Naive thymus-derived CD4-positive, alpha-beta T cell (primary cell): ENCODE measurements at regions not wholly inside any gene's neighbourhood (a gene's known extent, or its start where the extent isn't known, plus 50 kb on each side); places are given as distances from the start of the nearest gene placed in this dataset.
A peak's percentile ranks its signal among the peaks of the same experiment; 100 is the strongest.
"Not testable (repeated sequence)": the region's sequence is repeated elsewhere in the genome, so short reads cannot be mapped to it uniquely, and the experiment has no call there.

ENCODE experiments used
- ATAC-seq: fragments of 150-1000 bp; cut with Tn5 transposase; 2 replicates; pipeline ENCODE4 v1.10.0; 2021; ENCODE audit warnings: mild to moderate bottlenecking, moderate library complexity
- CTCF ChIA-PET: fragments of 350-600 bp; sonication (Branson Sonifier 250); formaldehyde crosslinking; loops from one replicate; lab custom pipeline; 2021; ENCODE audit warnings: antibody characterized with exemption; lab: Charles Lee
- POLR2A ChIA-PET: fragments of 350-600 bp; sonication (Branson Sonifier 250); formaldehyde crosslinking; loops from one replicate; lab custom pipeline; 2021; ENCODE audit warnings: antibody characterized with exemption, inconsistent platforms; lab: Charles Lee
- DNase-seq, 9 donors: peaks; one replicate each; pipeline versions ENCODE4 v3.0.0 to v3.0.0-alpha.2; 2020 to 2022; ENCODE audit warnings: mixed read lengths in 1 of 9
- H3K27ac ChIP-seq: one replicate; pipeline ENCODE4 v1.7.0; 2013; ENCODE audit warnings: mild to moderate bottlenecking, low read depth, low read length, moderate library complexity
- H3K27me3 ChIP-seq, 2 donors: one replicate each; pipeline ENCODE4 v1.7.0; 2013; ENCODE audit warnings: low read length in 2 of 2, mild to moderate bottlenecking in 2 of 2, moderate library complexity in 2 of 2; ENCODE audit not compliant: control insufficient read depth in 2 of 2, insufficient read depth in 2 of 2
- H3K36me3 ChIP-seq, 3 experiments: 1 replicate in 2 of 3; 2 replicates in 1 of 3; pipeline ENCODE4 v1.7.0; 2013; ENCODE audit warnings: low read length in 3 of 3, mild to moderate bottlenecking in 3 of 3, moderate library complexity in 1 of 3; ENCODE audit not compliant: insufficient read depth in 3 of 3, control insufficient read depth in 2 of 3
- H3K4me1 ChIP-seq, 2 donors: one replicate each; pipeline ENCODE4 v1.7.0; 2013; ENCODE audit warnings: low read length in 2 of 2, mild to moderate bottlenecking in 2 of 2, moderate library complexity in 1 of 2; ENCODE audit not compliant: control insufficient read depth in 2 of 2, insufficient read depth in 2 of 2
- H3K4me3 ChIP-seq: 2 replicates; pipeline ENCODE4 v1.7.0; 2013; ENCODE audit warnings: mild to moderate bottlenecking, low read length
- H3K9me3 ChIP-seq, 3 experiments: 1 replicate in 2 of 3; 2 replicates in 1 of 3; pipeline ENCODE4 v1.7.0; 2013; ENCODE audit warnings: low read length in 3 of 3; ENCODE audit not compliant: control insufficient read depth in 2 of 3
- H3K27ac Mint-ChIP-seq, 9 donors: one replicate each; pipeline ENCODE4 v1.8.0; 2020 to 2022; ENCODE audit warnings: mixed read lengths in 9 of 9, mild to moderate bottlenecking in 8 of 9, moderate library complexity in 5 of 9, inconsistent platforms in 2 of 9
- H3K27me3 Mint-ChIP-seq, 5 donors: one replicate each; pipeline ENCODE4 v1.8.0; 2021 to 2022; ENCODE audit warnings: mixed read lengths in 5 of 5, mild to moderate bottlenecking in 1 of 5
- H3K36me3 Mint-ChIP-seq, 5 donors: one replicate each; pipeline ENCODE4 v1.8.0; 2020 to 2022; ENCODE audit warnings: mixed read lengths in 5 of 5, mild to moderate bottlenecking in 3 of 5, inconsistent platforms in 1 of 5
- H3K4me1 Mint-ChIP-seq, 7 donors: one replicate each; pipeline ENCODE4 v1.8.0; 2020 to 2022; ENCODE audit warnings: mixed read lengths in 7 of 7, mild to moderate bottlenecking in 3 of 7, inconsistent platforms in 1 of 7
- H3K4me3 Mint-ChIP-seq, 10 donors: one replicate each; pipeline ENCODE4 v1.8.0; 2020 to 2022; ENCODE audit warnings: mild to moderate bottlenecking in 10 of 10, mixed read lengths in 10 of 10, moderate library complexity in 6 of 10, inconsistent platforms in 2 of 10
- H3K9me3 Mint-ChIP-seq, 11 donors: one replicate each; pipeline ENCODE4 v1.8.0; 2020 to 2022; ENCODE audit warnings: mixed read lengths in 11 of 11, mild to moderate bottlenecking in 4 of 11, inconsistent platforms in 1 of 11, moderate library complexity in 1 of 11
- intact Hi-C, 2 donors: fragments of 100-400 bp; cut with micrococcal nuclease; formaldehyde crosslinking; loops; one replicate each; pipeline ENCODE4 v1.15.1; 2023

GRCh38 chr15:66886686-66887273 lies 178.6 kb upstream of the SMAD3 start:
- Mint-ChIP-seq H3K36me3 (no peaks in the 10 kb centered on the region), H3K9me3 (peaks cover 0 to 34% (median 8%) of the 10 kb centered on the region in 11 donors), H3K4me1 (no peaks in the 10 kb centered on the region), H3K4me3 (no peak overlapping the region), H3K27ac (no peak overlapping the region), H3K27me3 (peaks cover 3 to 20% (median 8%) of the 10 kb centered on the region in 5 donors)
- Histone ChIP-seq H3K27me3 (no peaks in the 10 kb centered on the region), H3K9me3 (no peaks in the 10 kb centered on the region), H3K36me3 (no peaks in the 10 kb centered on the region), H3K4me1 (no peaks in the 10 kb centered on the region), H3K4me3 (no peak overlapping the region), H3K27ac (no peak overlapping the region)
- ATAC-seq (no peak), DNase-seq (peak in 1 of 9 donors; percentile 14)
- intact Hi-C loops, result no loop called here
- ChIA-PET POLR2A (no interaction called here), CTCF (no interaction called here)

GRCh38 chr15:66889298-66889697 lies 176.1 kb upstream of the SMAD3 start:
- POLR2A ChIA-PET, CTCF ChIA-PET: not testable (repeated sequence)

GRCh38 chr15:66891776-66892175 lies 173.6 kb upstream of the SMAD3 start:
- H3K36me3 ChIP-seq, result no peaks in the 10 kb centered on the region
- Mint-ChIP-seq H3K4me1 (peaks cover 0 to 11% (median 4%) of the 10 kb centered on the region in 7 donors), H3K27me3 (peaks cover 15 to 37% (median 16%) of the 10 kb centered on the region in 5 donors), H3K36me3 (no peaks in the 10 kb centered on the region), H3K9me3 (peaks cover 0 to 35% (median 7%) of the 10 kb centered on the region in 11 donors), H3K27ac (no peak overlapping the region), H3K4me3 (no peak overlapping the region)
- ChIA-PET POLR2A (no interaction called here), CTCF (no interaction called here)
- ATAC-seq, result no peak
- H3K9me3 ChIP-seq, result no peaks in the 10 kb centered on the region
- H3K27ac ChIP-seq, result no peak overlapping the region
- H3K27me3 ChIP-seq, result no peaks in the 10 kb centered on the region
- intact Hi-C loops, result no loop called here
- DNase-seq, result no peak
- H3K4me3 ChIP-seq, result no peak overlapping the region
- no peaks in the 10 kb centered on the region for H3K4me1 ChIP-seq

More at GRCh38 chr15:66889298-66889697, 176.1 kb upstream of the SMAD3 start:
- peaks cover 0 to 35% (median 7%) of the 10 kb centered on the region in 11 donors for H3K9me3 Mint-ChIP-seq
- H3K27me3 ChIP-seq, H3K4me1 ChIP-seq, ATAC-seq, intact Hi-C loops, H3K4me1 Mint-ChIP-seq, H3K36me3 ChIP-seq, H3K4me3 ChIP-seq, H3K9me3 ChIP-seq, H3K4me3 Mint-ChIP-seq, H3K27ac Mint-ChIP-seq, DNase-seq, H3K36me3 Mint-ChIP-seq, H3K27ac ChIP-seq: not testable (repeated sequence)
- H3K27me3 Mint-ChIP-seq, result peaks cover 15 to 37% (median 16%) of the 10 kb centered on the region in 5 donors

GRCh38 chr15:66893294-66893693 lies 172.1 kb upstream of the SMAD3 start:
- no peak for DNase-seq
- Histone ChIP-seq H3K36me3 (no peaks in the 10 kb centered on the region), H3K27me3 (no peaks in the 10 kb centered on the region), H3K9me3 (no peaks in the 10 kb centered on the region), H3K27ac (no peak overlapping the region), H3K4me1 (no peaks in the 10 kb centered on the region), H3K4me3 (no peak overlapping the region)
- peaks cover 15 to 32% (median 16%) of the 10 kb centered on the region in 5 donors for H3K27me3 Mint-ChIP-seq
- ATAC-seq, result no peak
- POLR2A ChIA-PET, result interaction anchor here (0.8 kb wide), 1 partner anchor 29 kb away, joined by 3 read pairs; no protein-coding TSS in a partner anchor
- no peak overlapping the region for H3K27ac Mint-ChIP-seq
- H3K36me3 Mint-ChIP-seq, result no peaks in the 10 kb centered on the region
- H3K4me3 Mint-ChIP-seq, result no peak overlapping the region
- intact Hi-C loops, result no loop called here
- H3K4me1 Mint-ChIP-seq, result peaks cover 0 to 14% (median 4%) of the 10 kb centered on the region in 7 donors
- peaks cover 0 to 29% (median 7%) of the 10 kb centered on the region in 11 donors for H3K9me3 Mint-ChIP-seq
- CTCF ChIA-PET, result interaction anchor here (0.6 kb wide), 1 partner anchor 412 kb away, joined by 4 read pairs; no protein-coding TSS in a partner anchor

GRCh38 chr15:66894363-66894762 lies 171.0 kb upstream of the SMAD3 start:
- Histone ChIP-seq H3K9me3 (no peaks in the 10 kb centered on the region), H3K4me3 (no peak overlapping the region), H3K27ac (no peak overlapping the region), H3K4me1 (no peaks in the 10 kb centered on the region), H3K36me3 (no peaks in the 10 kb centered on the region), H3K27me3 (no peaks in the 10 kb centered on the region)
- Mint-ChIP-seq H3K36me3 (no peaks in the 10 kb centered on the region), H3K4me1 (peaks cover 0 to 14% (median 4%) of the 10 kb centered on the region in 7 donors), H3K27ac (peak overlapping the region in 1 of 9 donors; percentile 15), H3K9me3 (peaks cover 0 to 23% (median 6%) of the 10 kb centered on the region in 11 donors), H3K27me3 (peaks cover 15 to 32% (median 16%) of the 10 kb centered on the region in 5 donors), H3K4me3 (no peak overlapping the region)
- ChIA-PET CTCF (no interaction called here), POLR2A (no interaction called here)
- ATAC-seq, result no peak
- DNase-seq, result peak in 1 of 9 donors; percentile 10
- intact Hi-C loops, result no loop called here

GRCh38 chr15:66894986-66895780 lies 170.2 kb upstream of the SMAD3 start:
- Mint-ChIP-seq H3K9me3 (peaks cover 0 to 15% (median 2%) of the 10 kb centered on the region in 11 donors), H3K27me3 (peaks cover 15 to 28% (median 16%) of the 10 kb centered on the region in 5 donors), H3K36me3 (no peaks in the 10 kb centered on the region), H3K4me3 (no peak overlapping the region), H3K4me1 (peaks cover 0 to 14% (median 4%) of the 10 kb centered on the region in 7 donors), H3K27ac (no peak overlapping the region)
- Histone ChIP-seq H3K27ac (no peak overlapping the region), H3K4me3 (no peak overlapping the region), H3K9me3 (no peaks in the 10 kb centered on the region), H3K27me3 (no peaks in the 10 kb centered on the region), H3K4me1 (no peaks in the 10 kb centered on the region), H3K36me3 (no peaks in the 10 kb centered on the region)
- POLR2A ChIA-PET, result no interaction called here
- CTCF ChIA-PET, result interaction anchor here (0.5 kb wide), 1 partner anchor 151 kb away, joined by 3 read pairs; no protein-coding TSS in a partner anchor
- ATAC-seq (no peak), DNase-seq (peak in 1 of 9 donors; percentile 6)
- intact Hi-C loops, result no loop called here
